BJ (cell line): ENCODE measurements at regions not wholly inside any gene's neighbourhood (a gene's known extent, or its start where the extent isn't known, plus 50 kb on each side); places are given as distances from the start of the nearest gene placed in this dataset.
"Not testable (repeated sequence)": the region's sequence is repeated elsewhere in the genome, so short reads cannot be mapped to it uniquely, and the experiment has no call there.

Experiments
- CTCF ChIA-PET: fragments of 350-600 bp; formaldehyde crosslinking; extraction: SDS; loops from one replicate; lab custom pipeline; 2021; ENCODE audit warnings: antibody characterized with exemption, inconsistent platforms; lab: Yijun Ruan, JAX
- POLR2A ChIA-PET: fragments of 300-600 bp; sonication (Branson Sonifier 250); formaldehyde crosslinking; extraction: SDS; loops from one replicate; lab custom pipeline; 2021; ENCODE audit warnings: antibody characterized with exemption; lab: Charles Lee
- DNase-seq: peaks from one replicate; pipeline ENCODE4 v3.0.0-alpha.2; 2011; ENCODE audit warnings: low read depth
- H3K27me3 ChIP-seq: 2 replicates; pipeline ENCODE4 v1.6.0; 2011; ENCODE audit warnings: low read length; ENCODE audit not compliant: control insufficient read depth, insufficient read depth
- H3K36me3 ChIP-seq: 2 replicates; pipeline ENCODE4 v1.5.1; 2011; ENCODE audit warnings: low read length; ENCODE audit not compliant: control insufficient read depth, insufficient read depth
- H3K4me3 ChIP-seq: 2 replicates; pipeline ENCODE4 v1.5.1; 2011; ENCODE audit warnings: low read depth, mild to moderate bottlenecking, control low read depth, low read length
- TF ChIP-seq, protein P1 (sequence below): IDR thresholded peaks from 2 replicates; pipeline ENCODE4 v1.5.1; 2011; ENCODE audit warnings: low read depth, mild to moderate bottlenecking, control low read depth, inconsistent platforms, low read length, moderate library complexity; ENCODE audit not compliant: insufficient read depth

DNA sequence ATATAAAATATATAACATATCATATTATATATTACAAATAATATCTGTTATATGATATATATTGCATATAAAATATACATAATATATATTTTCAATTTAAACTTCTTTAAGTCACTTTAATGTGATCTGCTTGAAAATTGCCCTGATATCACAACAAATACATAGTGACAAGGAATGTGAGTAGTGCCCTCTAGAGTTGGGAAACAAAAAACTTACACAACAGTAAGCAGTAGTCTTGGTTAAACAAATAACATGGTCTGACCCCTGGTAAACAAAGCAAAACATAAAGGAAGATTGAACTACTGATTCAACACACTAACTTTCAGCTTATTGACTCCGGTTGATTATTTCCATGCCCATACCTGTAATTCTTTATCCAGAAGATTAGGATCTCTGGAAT is 188.3 kb upstream of the NMUR2 start:
- ChIA-PET POLR2A (no interaction called here), CTCF (no interaction called here)
- DNase-seq = no peak
- no peaks in the 10 kb centered on the region for H3K36me3 ChIP-seq
- TF ChIP-seq, protein P1, sequence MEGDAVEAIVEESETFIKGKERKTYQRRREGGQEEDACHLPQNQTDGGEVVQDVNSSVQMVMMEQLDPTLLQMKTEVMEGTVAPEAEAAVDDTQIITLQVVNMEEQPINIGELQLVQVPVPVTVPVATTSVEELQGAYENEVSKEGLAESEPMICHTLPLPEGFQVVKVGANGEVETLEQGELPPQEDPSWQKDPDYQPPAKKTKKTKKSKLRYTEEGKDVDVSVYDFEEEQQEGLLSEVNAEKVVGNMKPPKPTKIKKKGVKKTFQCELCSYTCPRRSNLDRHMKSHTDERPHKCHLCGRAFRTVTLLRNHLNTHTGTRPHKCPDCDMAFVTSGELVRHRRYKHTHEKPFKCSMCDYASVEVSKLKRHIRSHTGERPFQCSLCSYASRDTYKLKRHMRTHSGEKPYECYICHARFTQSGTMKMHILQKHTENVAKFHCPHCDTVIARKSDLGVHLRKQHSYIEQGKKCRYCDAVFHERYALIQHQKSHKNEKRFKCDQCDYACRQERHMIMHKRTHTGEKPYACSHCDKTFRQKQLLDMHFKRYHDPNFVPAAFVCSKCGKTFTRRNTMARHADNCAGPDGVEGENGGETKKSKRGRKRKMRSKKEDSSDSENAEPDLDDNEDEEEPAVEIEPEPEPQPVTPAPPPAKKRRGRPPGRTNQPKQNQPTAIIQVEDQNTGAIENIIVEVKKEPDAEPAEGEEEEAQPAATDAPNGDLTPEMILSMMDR = no peak
- H3K27me3 ChIP-seq = no peaks in the 10 kb centered on the region
- no peak overlapping the region for H3K4me3 ChIP-seq

DNA sequence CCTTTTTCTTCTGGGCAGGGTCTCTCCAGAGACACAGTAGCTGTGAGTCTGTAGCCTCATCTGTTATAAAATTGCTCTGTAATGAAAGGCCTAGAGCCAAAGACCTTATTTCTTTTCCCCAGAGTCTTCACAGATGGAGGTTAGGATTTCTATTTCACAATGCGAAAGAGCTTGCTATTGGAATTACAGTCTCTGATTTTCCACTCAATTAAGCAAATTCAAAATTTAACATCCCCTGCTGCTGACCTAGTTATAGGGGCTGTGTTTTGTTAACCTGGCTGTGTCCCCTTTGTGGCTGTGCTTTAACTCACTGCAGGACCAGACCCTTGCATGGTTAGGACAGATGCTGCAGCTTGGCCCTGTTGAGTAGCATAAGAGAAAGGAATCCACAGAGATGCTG is 190.3 kb upstream of the NMUR2 start:
- no peak for DNase-seq
- ChIA-PET CTCF (no interaction called here), POLR2A (no interaction called here)
- Histone ChIP-seq H3K27me3 (no peaks in the 10 kb centered on the region), H3K4me3 (no peak overlapping the region), H3K36me3 (no peaks in the 10 kb centered on the region)
- TF ChIP-seq, protein P1 = no peak

DNA sequence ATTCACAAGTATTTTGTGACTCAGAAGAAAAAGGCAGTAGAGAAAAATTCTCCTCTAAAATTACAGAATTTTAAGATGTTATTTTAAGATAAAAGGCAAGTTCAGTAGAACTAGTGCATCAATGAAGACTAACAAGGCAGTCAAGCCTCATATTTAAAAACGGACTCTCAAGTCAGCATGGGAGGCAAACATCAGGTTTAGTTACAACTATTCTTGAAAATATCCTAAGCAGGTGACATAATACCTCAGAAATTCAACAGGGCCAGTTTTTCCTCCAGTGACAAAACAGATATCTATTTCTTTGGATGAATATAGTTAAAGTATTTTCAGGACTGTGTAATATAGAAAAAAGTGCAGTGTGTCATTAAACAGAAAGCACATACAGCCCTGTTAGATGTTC is 194.0 kb upstream of the NMUR2 start:
- ChIA-PET POLR2A (no interaction called here), CTCF (no interaction called here)
- H3K36me3 ChIP-seq = no peaks in the 10 kb centered on the region
- H3K27me3 ChIP-seq = no peaks in the 10 kb centered on the region
- H3K4me3 ChIP-seq = no peak overlapping the region
- DNase-seq = no peak
- TF ChIP-seq, protein P1 = no peak

DNA sequence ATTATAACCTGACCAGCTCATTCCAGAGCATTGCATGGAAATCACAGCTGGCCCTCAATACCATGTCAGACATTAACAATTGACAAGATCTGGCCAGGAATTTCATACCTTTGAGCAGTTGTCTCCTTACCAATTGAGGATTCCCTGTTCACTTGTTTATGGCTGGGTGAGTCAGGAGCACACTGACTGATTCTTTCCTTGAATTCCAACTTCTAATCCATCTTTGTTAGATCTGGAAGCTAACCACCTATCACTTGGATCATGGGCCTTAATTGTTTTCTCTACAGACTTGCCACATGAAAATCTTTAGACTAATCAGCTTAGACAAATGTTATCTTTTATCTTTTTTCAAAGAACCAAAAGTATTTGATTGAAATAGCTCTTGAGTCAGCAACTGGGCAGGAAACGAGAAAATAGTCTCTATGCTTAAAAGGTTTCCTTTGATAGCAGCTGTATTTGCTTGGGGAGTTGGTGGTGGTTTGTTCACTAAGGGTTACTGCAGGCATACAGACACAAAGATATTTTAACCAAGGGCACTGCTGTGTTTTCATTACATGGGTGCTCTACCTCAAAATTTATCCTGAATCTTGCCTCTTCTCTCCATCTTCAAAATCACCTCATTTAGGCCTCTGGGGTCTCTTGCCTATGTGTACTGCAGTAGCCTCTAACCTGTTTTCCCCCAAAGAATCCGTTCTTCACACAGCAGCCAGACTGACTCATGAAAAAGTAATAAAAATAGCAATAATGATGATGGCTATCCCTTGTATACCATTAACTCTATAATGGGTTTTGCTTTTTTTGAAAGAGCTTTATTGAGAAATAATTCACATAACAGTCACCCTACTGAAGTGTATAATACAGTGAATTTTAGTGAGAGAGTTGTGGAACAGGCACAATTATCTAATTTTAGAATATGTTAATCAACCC is 197.0 kb upstream of the NMUR2 start:
- ChIA-PET CTCF (interaction anchor here (0.7 kb wide), 1 partner anchor 18 kb away, joined by 3 read pairs; no protein-coding TSS in a partner anchor), POLR2A (no interaction called here)
- Histone ChIP-seq H3K27me3 (no peaks in the 10 kb centered on the region), H3K4me3 (no peak overlapping the region), H3K36me3 (no peaks in the 10 kb centered on the region)
- DNase-seq = no peak
- TF ChIP-seq, protein P1 = no peak

DNA sequence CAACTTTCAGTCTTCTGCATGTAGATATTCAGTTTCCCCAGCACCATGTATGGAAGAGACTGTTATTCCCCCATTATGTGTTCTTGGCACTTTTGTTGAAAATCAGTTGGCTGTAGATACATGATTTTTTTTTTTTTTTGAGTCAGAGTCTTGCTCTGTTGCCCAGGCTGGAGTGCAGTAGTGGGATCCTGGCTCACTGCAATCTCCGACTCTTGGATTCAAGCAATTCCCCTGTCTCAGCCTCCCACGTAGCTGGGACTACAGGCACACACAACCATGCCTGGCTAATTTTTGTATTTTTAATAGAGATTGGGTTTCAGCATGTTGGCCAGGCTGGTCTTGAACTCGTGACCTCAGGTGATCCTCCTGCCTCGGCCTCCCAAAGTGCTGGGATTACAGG is 201.0 kb upstream of the NMUR2 start:
- H3K4me3 ChIP-seq, POLR2A ChIA-PET, H3K27me3 ChIP-seq, DNase-seq, CTCF ChIA-PET, H3K36me3 ChIP-seq: not testable (repeated sequence)
